ENCODE measurements at regions not wholly inside any gene's neighbourhood (a gene's known extent, or its start where the extent isn't known, plus 50 kb on each side); places are given as distances from the start of the nearest gene placed in this dataset.
"Not testable (repeated sequence)": the region's sequence is repeated elsewhere in the genome, so short reads cannot be mapped to it uniquely, and the experiment has no call there.

DNA sequence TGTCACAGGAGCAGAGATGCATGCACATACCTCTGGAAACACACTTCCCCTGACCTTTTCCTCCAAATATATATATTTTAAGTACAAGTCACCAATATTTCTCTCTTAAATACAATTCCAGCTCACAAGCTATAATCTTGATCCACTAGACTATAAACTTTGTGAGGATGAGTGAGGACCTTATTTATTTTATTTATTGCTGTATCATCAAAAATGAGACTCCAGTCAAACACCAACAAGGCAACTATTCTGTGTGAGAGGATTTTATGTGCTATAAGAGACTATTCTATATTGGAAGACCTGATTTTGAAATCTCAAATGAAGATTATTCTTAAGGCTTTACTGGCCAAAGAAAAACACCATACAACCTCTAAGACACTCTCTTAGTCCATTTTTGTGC lies 1352.2 kb downstream of the SUCLG1 start:
- intact Hi-C loops (cut with micrococcal nuclease; ENCODE audit: unreplicated experiment) = no loop called here
- no peak for DNase-seq (ENCODE audit: low spot score)
- ChIA-PET POLR2A (ENCODE audit: low non-redundant PET) (no interaction called here), CTCF (no interaction called here)
- H3K9me3 ChIP-seq (ENCODE audit: low read depth, low read length, poor library complexity, severe bottlenecking) = peaks cover 47% of the 10 kb centered on the region
- no peaks in the 10 kb centered on the region for H3K36me3 ChIP-seq (ENCODE audit: insufficient read depth, low read length, poor library complexity, severe bottlenecking)
- H3K27me3 ChIP-seq (replicated peaks; ENCODE audit: insufficient read depth, low read depth, low read length, poor library complexity) = no peaks in the 10 kb centered on the region
- BruUV-seq (replicated peaks) = no TSS peak
- no peaks in the 10 kb centered on the region for H3K4me1 ChIP-seq (ENCODE audit: insufficient read depth, low read length, poor library complexity, severe bottlenecking)
- no peak overlapping the region for H3K27ac ChIP-seq (ENCODE audit: low read depth, low read length, poor library complexity, severe bottlenecking)
- TF ChIP-seq, protein P1, sequence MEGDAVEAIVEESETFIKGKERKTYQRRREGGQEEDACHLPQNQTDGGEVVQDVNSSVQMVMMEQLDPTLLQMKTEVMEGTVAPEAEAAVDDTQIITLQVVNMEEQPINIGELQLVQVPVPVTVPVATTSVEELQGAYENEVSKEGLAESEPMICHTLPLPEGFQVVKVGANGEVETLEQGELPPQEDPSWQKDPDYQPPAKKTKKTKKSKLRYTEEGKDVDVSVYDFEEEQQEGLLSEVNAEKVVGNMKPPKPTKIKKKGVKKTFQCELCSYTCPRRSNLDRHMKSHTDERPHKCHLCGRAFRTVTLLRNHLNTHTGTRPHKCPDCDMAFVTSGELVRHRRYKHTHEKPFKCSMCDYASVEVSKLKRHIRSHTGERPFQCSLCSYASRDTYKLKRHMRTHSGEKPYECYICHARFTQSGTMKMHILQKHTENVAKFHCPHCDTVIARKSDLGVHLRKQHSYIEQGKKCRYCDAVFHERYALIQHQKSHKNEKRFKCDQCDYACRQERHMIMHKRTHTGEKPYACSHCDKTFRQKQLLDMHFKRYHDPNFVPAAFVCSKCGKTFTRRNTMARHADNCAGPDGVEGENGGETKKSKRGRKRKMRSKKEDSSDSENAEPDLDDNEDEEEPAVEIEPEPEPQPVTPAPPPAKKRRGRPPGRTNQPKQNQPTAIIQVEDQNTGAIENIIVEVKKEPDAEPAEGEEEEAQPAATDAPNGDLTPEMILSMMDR (conservative IDR thresholded peaks at IDR 0.05; ENCODE audit: low read depth, low read length) = no peak
- TF ChIP-seq EZH2 (IDR thresholded peaks at IDR 0.05; ENCODE audit: borderline replicate concordance, low read depth, low read length, poor library complexity, severe bottlenecking) = no peak
- no peak overlapping the region for H3K4me3 ChIP-seq (ENCODE audit: low read depth, low read length, poor library complexity, severe bottlenecking)

DNA sequence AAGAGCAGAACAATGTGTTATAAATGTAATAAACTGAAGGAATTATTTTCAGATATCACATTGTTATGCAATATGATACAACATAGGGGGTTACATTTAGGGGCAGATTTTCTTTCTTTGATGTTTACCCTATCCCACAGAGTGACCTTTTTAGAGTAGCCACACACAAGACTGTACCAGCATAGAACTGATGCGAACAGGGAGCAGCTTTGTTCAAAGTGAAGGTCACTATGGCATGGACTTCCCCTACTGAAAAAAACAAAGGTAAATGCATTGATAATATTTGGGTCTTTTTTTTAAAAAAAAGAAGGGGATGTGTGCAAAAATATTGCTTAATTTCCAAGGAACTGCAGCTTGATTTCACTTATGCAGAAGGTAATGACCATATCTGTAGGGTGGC lies 1354.9 kb downstream of the SUCLG1 start:
- BruUV-seq (replicated peaks) = no TSS peak
- TF ChIP-seq, protein P1 (conservative IDR thresholded peaks at IDR 0.05; ENCODE audit: low read depth, low read length) = no peak
- TF ChIP-seq EZH2 (IDR thresholded peaks at IDR 0.05; ENCODE audit: borderline replicate concordance, low read depth, low read length, poor library complexity, severe bottlenecking) = no peak
- H3K4me3 ChIP-seq (ENCODE audit: low read depth, low read length, poor library complexity, severe bottlenecking) = no peak overlapping the region
- H3K9me3 ChIP-seq (ENCODE audit: low read depth, low read length, poor library complexity, severe bottlenecking) = peaks cover 47% of the 10 kb centered on the region
- intact Hi-C loops (cut with micrococcal nuclease; ENCODE audit: unreplicated experiment) = no loop called here
- H3K4me1 ChIP-seq (ENCODE audit: insufficient read depth, low read length, poor library complexity, severe bottlenecking) = no peaks in the 10 kb centered on the region
- POLR2A ChIA-PET (ENCODE audit: low non-redundant PET) = no interaction called here
- H3K27ac ChIP-seq (ENCODE audit: low read depth, low read length, poor library complexity, severe bottlenecking) = no peak overlapping the region
- no peak for DNase-seq (ENCODE audit: low spot score)
- H3K36me3 ChIP-seq (ENCODE audit: insufficient read depth, low read length, poor library complexity, severe bottlenecking) = no peaks in the 10 kb centered on the region
- CTCF ChIA-PET = no interaction called here
- no peaks in the 10 kb centered on the region for H3K27me3 ChIP-seq (replicated peaks; ENCODE audit: insufficient read depth, low read depth, low read length, poor library complexity)

DNA sequence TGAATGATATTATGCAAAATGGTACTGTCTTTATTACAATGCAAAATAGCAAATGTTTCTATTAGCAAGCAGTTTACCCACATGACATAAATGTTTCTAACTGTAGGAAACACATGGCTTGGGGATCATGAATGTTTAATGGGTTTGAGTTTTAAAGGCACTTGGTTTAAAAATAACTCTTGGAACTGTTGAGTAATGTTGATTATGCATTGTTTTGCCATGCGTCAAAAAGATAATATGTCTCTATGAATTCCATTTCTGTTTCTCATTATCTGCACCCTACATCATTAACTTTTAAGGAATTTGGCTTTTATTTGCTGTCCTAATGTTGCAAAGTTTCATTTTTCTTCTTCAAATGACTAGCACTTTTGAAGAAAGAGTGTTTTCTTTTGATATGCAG lies 1355.5 kb downstream of the SUCLG1 start:
- no peak for DNase-seq (ENCODE audit: low spot score)
- H3K9me3 ChIP-seq (ENCODE audit: low read depth, low read length, poor library complexity, severe bottlenecking) = peaks cover 41% of the 10 kb centered on the region
- no TSS peak for BruUV-seq (replicated peaks)
- no peaks in the 10 kb centered on the region for H3K36me3 ChIP-seq (ENCODE audit: insufficient read depth, low read length, poor library complexity, severe bottlenecking)
- no peak overlapping the region for H3K4me3 ChIP-seq (ENCODE audit: low read depth, low read length, poor library complexity, severe bottlenecking)
- ChIA-PET POLR2A (ENCODE audit: low non-redundant PET) (no interaction called here), CTCF (no interaction called here)
- intact Hi-C loops (cut with micrococcal nuclease; ENCODE audit: unreplicated experiment) = no loop called here
- no peaks in the 10 kb centered on the region for H3K27me3 ChIP-seq (replicated peaks; ENCODE audit: insufficient read depth, low read depth, low read length, poor library complexity)
- no peak overlapping the region for H3K27ac ChIP-seq (ENCODE audit: low read depth, low read length, poor library complexity, severe bottlenecking)
- TF ChIP-seq EZH2 (IDR thresholded peaks at IDR 0.05; ENCODE audit: borderline replicate concordance, low read depth, low read length, poor library complexity, severe bottlenecking) = no peak
- TF ChIP-seq, protein P1 (conservative IDR thresholded peaks at IDR 0.05; ENCODE audit: low read depth, low read length) = no peak
- no peaks in the 10 kb centered on the region for H3K4me1 ChIP-seq (ENCODE audit: insufficient read depth, low read length, poor library complexity, severe bottlenecking)

DNA sequence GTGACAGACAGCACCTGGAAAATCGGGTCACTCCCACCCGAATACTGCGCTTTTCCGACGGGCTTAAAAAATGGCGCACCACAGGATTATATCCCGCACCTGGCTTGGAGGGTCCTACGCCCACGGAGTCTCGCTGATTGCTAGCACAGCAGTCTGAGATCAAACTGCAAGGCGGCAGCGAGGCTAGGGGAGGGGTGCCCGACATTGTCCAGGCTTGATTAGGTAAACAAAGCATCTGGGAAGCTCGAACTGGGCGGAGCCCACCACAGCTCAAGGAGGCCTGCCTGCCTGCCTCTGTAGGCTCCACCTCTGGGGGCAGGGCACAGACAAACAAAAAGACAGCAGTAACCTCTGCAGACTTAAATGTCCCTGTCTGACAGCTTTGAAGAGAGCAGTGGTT lies 1370.0 kb downstream of the SUCLG1 start:
- intact Hi-C loops (cut with micrococcal nuclease; ENCODE audit: unreplicated experiment); BruUV-seq (replicated peaks): not testable (repeated sequence)

More for the DNA sequence above, 1370.0 kb downstream of the SUCLG1 start:
- H3K36me3 ChIP-seq (ENCODE audit: insufficient read depth, low read length, poor library complexity, severe bottlenecking); POLR2A ChIA-PET (ENCODE audit: low non-redundant PET); H3K27me3 ChIP-seq (replicated peaks; ENCODE audit: insufficient read depth, low read depth, low read length, poor library complexity); H3K4me1 ChIP-seq (ENCODE audit: insufficient read depth, low read length, poor library complexity, severe bottlenecking); H3K4me3 ChIP-seq (ENCODE audit: low read depth, low read length, poor library complexity, severe bottlenecking); DNase-seq (ENCODE audit: low spot score); CTCF ChIA-PET; H3K9me3 ChIP-seq (ENCODE audit: low read depth, low read length, poor library complexity, severe bottlenecking); H3K27ac ChIP-seq (ENCODE audit: low read depth, low read length, poor library complexity, severe bottlenecking): not testable (repeated sequence)

Data from A673 (cell line).